ENCODE measurements at regions not wholly inside any gene's neighbourhood (a gene's known extent, or its start where the extent isn't known, plus 50 kb on each side); places are given as distances from the start of the nearest gene placed in this dataset.

DNA sequence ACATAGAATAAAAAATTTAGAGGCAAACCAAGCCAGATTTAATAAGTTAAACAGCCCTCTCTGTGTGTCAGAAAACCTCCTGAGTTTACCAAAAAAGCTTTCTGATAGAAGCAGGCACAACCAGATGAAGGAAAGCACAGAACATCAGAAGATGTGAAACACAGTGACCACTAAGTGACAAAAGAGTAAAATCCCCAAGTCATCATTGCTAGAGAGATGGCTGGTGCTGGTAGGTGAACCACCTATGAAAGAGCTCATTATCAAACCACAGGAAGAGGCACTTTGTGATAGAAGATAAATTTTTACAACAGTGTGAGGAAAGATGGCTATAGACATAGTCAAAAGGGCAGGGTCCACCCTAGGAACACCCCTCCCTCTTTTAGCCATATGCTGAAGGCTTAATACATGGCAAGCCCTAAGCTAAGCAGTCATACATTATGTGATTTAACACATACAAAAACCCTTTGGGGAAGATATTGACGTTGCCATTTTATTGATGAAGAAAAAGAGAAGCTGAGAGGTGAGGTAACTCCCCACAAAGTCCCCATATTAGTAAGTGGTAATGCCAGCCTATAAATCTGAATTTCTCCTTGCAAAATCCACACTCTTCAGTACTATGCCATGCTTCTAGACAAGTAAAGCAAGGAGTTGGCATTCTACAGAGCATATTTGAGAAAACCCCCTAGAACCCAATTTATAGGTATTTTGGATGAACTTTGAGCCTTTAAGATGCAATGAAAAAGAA, 449.9 kb downstream of the LRIG3 start:
- no peak for DNase-seq (ENCODE audit: low spot score)

DNA sequence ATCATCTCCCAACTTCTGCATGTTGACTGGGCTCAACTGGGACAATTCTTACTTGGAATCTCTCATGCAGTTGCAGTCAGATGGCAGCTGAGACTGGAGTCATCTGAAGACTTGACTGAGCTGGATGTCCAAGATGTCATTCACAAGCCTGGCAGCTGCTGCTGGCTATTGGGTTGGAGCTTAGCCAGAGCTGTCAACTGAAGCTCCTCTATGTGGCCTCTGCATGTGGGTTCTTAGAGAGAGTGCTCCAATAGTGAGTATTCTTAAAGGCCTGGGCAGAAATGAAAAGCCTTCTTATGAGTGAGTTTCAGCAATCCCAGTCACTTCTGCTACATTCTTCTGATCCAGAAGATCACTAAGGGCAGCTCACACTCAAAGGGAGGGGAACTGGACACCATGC, 440.9 kb downstream of the LRIG3 start:
- no peak for DNase-seq (ENCODE audit: low spot score)

DNA sequence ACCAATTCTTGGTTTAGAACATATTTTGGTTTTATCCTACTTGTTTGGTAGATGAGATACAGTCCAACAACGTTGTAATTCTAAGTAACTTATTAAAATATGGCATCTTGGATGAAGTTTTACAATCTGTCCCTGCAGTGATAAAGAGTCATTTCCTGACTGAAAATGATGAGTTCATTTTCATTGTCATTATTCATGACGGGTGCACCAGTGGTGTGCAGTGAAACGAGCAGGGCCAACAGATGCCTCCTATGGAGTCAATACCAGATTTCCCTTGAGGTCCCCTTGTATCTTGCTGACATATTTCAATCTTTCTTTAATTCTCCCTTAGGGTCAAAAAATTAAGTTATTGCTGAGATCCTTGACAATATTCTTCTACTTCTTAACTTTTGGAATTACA, 438.5 kb downstream of the LRIG3 start:
- DNase-seq (ENCODE audit: low spot score) = no peak

DNA sequence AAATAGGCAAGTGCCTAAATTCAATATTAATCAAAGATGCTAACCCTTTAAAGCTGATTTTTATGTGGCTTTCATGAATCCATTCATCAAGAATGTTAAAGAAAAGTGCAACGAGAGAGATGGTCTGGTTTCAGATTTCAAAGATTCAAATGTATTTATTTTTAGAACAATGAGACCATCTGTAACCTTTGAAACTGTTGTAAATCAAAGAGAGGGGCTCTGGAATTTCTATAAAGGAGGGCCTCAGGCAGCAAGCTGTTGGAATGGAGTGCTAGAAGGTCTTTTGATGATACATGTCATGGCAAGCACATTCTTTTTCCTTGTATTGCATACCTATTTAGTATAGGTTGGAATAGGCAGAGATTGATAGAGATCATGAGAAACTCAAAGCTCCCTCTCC, 433.0 kb downstream of the LRIG3 start:
- DNase-seq (ENCODE audit: low spot score) = no peak

DNA sequence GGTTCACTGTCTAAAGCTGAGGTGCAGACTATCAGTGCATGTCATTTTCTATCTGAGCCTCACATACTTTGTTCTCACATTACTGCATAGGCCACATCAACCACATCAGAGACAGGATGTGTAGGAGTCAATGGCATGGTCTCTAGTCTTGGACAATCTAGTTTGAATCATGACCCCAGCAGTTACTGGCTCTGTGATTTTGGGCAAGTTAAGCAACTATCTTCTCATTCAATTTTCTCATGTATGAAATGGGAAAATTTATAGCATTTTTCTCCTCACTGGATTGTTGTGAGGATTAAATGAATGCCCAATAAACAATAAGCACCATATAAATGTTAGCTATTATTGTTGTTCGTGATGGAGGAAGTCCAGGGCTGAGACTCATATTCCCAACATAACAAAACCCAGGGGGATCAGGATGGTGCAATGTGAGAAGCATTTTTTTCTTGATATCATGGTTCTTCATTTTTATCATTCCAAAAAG, 432.6 kb downstream of the LRIG3 start:
- no peak for DNase-seq (ENCODE audit: low spot score)

DNA sequence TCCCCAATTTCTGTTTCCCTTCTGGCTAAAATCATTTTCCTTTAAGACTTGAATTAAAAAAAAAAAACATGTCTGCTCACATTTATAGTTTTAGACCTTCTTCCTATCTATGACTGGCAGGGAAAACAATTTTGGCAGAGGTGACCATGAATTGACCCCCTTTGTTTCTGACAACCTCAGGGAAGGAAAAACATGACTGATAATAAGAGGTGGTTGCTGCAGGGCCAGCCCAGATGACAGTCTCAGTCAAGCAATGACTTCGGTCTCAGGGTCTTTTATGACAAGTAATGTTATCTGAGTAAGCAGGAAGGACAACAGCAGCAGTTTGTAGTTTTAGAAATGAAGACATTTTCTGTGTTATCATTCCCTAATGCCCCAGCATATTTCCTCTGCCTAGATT, 430.9 kb downstream of the LRIG3 start:
- DNase-seq (ENCODE audit: low spot score) = no peak

DNA sequence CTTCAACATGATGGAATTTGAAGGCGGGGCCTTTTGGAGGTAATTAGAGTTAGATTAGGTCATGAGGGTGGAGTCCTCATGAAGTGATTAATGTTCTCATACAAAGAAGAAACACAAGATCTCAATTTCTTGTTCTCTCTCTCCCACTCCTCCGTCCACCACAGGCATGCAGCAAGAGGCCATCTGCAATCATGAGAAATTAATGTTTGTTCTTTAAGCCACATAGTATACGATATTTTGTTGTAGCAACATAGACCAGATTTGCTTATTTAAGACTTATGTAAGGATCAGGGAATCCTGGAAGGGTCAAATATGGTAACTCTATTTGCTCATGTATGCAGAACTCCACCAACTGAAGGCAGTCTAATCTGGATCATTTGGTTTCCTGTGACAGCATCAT, 429.0 kb downstream of the LRIG3 start:
- DNase-seq (ENCODE audit: low spot score) = peak; percentile 21

DNA sequence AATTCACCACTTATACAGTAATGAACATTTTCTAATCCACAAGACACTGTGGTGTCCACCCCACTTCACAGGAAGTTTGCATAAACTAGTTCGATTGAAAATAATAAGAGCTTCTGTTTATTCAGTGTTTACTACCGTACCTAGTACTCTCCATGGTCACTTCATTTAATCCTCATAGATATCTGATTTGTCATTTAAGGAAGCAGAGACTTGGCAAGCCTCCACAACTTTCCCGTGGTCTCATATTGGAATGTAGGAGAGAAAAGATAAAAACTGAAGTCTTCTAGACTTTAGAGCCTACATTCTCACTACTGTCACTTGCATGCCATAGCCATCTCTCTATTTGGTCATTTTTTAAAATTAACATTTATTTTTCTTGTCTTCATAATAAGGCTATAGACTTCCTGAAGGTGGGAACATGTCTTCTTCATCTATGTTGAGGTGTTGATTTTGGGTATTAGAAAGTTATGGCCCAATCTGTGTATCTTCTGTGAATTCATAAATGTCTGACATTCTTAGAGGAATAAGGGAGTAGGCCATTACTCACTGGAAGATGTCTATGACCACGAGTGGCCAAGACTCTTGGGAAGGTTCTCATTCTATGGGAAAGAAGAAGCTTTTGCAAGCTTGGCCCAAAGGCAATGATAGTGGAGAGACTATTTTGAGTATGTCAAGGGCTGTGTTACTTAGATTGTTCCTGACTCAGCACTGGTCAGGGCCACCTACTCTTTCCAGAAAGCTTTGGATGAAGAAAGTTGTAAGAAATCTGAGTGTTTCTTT, 423.7 kb downstream of the LRIG3 start:
- peak; percentile 70 for DNase-seq (ENCODE audit: low spot score)

DNA sequence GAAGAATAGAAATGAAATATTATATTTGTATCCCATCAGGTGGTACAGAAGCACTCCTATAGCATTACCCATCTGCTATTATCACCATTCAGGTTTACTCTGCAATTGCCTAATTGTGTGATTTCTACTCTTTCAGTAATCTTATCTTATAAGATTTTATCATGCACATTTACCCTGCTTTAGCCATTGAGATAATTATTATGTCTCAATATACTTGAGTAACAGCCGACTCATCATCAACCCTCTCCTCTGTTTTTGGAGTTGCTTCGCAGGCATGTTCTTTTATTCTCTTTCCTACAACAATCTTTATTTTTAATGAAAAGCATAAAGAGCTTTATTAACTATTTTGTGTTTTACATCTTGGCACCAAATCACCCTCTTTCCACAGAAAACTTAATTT, 419.9 kb downstream of the LRIG3 start:
- DNase-seq (ENCODE audit: low spot score) = no peak

DNA sequence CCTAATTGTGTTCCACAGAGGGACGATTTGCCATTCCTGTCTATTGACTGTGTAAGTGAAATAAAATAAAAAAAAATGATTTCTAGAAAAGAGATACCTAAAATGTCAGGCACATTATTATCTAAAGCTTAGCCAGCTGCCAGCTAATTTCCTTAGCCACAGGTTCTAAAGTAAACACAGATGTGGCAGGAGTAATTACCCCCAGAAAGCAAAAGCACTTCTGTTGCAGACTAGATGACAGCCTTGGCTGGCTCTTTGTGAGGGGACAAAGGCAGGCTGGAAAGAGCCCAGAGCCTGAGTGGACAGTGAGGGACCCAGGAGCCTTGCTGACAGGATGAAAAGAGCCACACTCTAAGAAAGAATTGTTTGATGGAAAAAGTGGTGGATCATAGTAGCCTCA, 418.1 kb downstream of the LRIG3 start:
- no peak for DNase-seq (ENCODE audit: low spot score)

DNA sequence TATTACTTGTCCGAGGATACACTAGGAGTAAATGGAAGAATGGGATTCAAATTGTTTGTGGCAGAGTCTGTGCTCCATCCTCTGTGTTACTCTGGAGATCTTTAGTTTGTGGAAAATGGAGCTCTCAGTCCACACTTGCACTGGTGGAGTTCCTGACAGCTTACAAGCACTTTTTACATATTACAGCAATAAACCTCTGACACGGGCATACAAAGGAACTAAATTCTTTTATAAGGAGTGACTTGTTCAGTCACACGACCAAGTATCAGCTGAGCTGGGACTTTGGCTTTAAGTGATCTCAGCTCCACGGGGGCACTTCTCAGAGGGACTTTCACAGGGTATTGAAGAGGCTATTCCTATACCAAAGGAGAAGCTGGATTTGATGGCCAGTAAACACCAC, 417.5 kb downstream of the LRIG3 start:
- no peak for DNase-seq (ENCODE audit: low spot score)

DNA sequence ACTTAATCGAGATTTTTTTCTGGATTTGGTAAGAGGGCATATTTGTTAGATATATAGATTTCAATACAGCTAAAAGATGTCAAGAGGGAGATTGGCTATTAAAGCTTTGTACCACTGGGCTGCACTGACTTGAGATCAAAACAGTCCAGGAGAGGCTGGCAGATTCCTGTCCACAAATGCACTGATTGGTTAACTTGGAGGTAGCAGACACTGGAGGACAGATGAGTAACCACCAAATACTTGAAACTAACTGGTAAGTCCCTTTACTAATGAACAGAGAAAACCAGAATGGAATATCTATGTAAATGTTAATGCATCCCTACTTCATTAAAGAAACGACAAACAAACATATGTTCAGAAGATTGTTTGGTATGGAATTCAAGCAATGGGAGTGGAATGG, 416.6 kb downstream of the LRIG3 start:
- no peak for DNase-seq (ENCODE audit: low spot score)

DNA sequence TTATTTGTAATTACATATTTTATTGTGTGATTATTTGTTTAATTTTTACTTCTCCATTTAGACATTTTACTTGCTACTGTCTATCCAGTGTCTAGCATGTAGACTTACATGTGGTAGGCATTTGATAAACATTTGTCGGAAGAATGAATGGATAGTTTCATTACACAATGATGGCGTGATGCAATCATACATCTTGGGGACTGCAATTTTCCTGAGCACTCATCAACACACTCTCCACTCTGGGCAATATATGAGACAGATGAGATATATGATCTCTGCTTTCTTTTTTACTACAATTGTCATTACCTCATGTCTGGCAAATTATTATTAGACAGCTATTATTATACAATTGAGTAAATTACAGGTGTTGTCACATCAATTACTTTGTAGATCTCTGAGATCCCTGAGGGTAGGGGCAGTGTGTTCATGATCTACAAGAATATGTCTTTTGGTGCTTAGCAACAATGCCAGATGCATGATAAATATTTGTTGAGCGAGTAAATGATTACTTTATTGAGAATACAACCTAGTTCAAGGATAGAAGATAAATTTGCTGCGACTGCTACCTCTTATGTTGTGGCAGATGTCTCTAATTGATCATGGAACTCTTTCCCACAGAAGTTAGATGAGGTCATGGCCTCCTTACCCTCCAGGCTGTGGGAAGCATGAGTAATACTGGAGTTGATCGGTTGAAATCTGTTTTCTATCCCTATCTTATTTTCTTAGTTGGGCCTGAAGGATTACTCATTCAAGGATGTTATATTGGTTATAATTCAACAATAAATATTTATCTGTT, 416.0 kb downstream of the LRIG3 start:
- no peak for DNase-seq (ENCODE audit: low spot score)

DNA sequence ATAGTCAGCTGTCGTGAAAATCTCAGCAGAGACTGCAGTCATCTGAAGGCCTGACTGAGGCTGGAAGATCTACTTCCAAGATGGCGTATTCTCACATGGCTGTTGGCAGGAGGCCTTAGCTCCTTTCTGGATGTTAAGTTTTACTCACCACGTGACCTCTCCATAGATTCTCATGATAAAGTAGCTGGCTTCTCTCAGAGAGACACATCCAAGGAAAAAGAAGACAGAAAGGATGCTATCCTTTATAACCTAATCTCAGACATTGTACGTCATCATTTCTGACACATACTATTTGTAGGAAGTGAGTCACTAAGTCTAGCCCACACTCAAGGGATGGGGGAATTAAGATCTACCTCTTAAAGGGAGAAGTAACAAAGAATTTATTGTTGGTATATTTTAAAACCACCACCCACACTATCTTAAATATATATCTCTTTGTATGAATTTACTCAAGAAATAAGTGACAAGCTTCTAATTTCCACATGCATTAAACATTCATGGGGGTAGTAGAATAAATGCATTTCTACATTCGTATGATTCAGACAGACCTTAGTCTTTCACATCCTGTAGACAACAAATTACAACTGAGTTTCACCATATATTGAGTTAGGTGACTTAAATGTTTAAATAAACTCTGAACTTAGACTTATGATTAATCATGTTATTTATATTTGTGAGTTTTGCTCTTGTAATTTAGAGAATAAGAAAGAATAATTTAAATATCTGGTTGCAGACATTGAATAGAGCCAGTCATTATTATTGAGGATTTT, 411.0 kb downstream of the LRIG3 start:
- DNase-seq (ENCODE audit: low spot score) = no peak

DNA sequence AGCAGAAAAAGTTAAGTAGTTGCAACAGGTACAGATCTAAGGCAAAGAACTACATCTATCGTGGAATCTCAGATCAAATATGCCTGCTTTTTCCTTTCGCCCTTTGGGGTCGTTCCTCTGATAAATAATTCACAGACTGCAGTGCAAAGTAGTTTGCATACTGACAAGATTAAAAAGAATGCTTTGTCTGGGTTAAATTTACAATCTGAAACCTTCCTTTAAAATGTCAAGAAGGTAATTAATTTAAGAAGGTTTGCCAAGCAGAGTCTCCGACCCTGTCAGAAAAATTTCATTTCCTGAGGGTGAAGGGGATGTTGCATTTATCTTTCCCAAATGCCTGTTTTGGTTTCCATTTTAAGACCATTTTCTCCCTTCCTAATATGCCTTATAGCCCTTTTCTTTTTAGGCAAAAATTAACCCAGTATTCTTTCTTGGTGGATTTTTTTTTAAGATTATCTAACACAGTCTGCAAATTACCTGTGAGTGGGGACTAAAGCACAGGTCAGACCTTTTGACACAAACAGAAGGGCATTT, 406.9 kb downstream of the LRIG3 start:
- no peak for DNase-seq (ENCODE audit: low spot score)

DNA sequence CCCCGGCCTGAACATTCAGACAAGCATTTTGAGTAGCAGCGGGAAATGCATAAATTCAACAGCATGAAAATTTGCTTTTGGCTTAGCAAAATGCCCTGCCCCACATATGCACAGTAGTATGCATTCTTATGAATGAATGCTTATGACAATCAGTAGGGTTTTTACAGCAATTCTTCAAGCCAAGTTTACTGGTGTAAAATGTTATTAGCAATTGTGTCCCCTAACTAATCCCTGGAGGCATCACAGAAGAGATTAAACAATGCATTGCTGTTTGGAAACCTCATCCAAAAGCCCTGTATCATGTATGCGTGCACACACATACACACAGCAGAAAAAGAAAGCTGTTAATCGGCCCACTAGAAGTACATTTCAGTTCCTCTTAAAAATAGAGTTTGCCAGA, 406.5 kb downstream of the LRIG3 start:
- no peak for DNase-seq (ENCODE audit: low spot score)

DNA sequence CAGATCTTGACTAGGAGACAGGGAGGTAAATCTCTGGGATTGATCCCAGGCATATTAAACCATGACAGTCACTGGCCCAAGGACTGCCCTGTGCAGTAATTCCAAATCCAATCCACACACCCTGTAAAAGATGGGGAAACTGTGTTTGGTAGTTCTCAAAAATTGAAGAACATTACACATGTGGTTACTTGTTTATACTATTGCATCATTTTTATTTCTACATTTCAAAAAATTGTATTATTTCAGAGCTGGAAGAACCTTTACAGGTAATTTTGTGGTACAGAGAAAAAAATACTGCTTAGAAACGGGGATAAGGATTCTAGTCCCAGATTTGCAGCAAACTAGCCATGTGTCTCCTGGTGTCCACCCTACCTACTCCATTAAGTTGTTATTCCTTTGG, 400.5 kb downstream of the LRIG3 start:
- DNase-seq (ENCODE audit: low spot score) = no peak

DNA sequence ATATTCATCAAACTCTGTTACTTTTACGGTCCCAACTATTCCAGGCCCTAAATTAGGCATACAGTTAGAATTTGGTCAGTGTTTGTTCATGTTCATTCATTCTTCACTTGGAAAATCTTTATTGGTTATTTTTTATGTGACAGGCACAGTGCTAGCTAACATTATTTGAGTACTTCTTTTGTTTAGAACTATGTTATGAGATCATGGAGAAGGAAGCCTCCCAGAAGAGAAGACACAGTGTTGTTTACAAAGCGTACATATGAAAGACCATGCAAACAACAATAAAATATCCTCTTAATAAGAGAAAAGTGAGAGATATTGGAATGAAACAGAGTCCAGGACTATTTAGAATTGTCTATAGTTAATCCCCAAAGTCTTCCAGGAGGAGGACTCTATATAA, 399.2 kb downstream of the LRIG3 start:
- DNase-seq (ENCODE audit: low spot score) = no peak

DNA sequence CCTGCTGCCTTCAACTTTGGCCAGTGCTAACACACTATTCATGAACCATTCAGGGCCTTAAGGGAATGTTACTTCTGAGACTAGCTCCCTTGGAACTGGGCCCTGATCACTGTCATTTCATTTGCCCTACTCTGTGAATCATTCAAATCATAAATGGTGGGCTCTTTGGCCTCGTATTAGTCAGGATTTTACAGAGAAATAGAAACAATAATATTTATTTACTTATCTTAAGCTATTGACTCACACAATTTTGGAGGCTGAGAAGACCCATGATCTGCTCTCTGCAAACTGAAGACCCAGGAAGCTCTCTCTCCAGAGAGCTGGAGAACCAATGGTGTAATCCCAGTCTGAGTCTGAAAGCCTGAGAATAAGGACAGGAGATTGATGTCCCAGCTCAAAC, 398.5 kb downstream of the LRIG3 start:
- DNase-seq (ENCODE audit: low spot score) = no peak

DNA sequence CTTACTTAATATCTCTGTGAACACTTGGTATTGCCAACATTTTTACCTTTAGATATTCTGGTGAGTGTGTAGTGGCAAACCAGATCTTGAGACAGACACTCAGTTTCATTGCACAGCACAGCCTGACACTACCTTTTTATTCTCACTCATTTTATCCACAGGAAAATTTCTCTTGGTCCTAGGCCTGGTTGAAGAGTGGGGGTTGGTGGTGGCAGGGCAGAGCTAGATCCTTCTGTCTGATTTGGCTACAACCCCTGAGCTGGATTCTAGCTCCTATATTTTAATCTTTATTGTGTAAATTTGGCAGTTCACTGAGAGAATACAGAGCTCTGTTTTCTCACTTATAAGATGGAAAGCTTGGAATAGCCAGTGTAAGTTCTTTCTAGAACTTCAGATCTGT, 396.9 kb downstream of the LRIG3 start:
- no peak for DNase-seq (ENCODE audit: low spot score)

DNA sequence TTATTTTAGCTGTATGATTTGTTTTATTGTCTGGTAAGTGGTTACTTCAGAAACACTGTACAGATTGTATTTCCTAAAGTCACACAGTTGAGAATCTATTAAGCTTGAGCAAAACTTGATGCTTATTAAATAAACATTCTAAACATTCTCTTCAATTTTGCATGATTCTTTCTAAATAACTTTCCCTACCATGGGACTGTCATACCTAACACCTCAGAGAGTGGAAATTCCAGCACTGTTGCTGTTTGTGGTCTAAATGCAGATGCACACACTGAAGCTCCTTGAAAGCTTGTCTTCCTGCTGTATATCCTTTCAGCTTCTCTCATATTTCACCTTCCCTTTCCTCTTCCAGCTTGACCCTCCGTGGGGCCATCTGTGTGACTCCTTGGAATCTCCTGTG, 392.0 kb downstream of the LRIG3 start:
- no peak for DNase-seq (ENCODE audit: low spot score)

Measured in HT-29 (cell line).